HG03159 (cell line): ENCODE measurements at regions not wholly inside any gene's neighbourhood (a gene's known extent, or its start where the extent isn't known, plus 50 kb on each side); places are given as distances from the start of the nearest gene placed in this dataset.
A peak's percentile ranks its signal among the peaks of the same experiment; 100 is the strongest.

ENCODE experiments used
- ATAC-seq: cut with Tn5 transposase; IDR thresholded peaks from one replicate; pipeline ENCODE4 v1.9.1; 2021; ENCODE audit warnings: mild to moderate bottlenecking, moderate library complexity; ENCODE audit not compliant: unreplicated experiment

GRCh38 chr3:21357241-21357640 is 393.8 kb downstream of the ZNF385D start:
- ATAC-seq: no peak

- ATAC-seq: no peak
Observed at GRCh38 chr3:21356402-21356801, 394.6 kb downstream of the ZNF385D start.

- no peak for ATAC-seq
Observed at GRCh38 chr3:21345382-21345976, 405.5 kb downstream of the ZNF385D start.

GRCh38 chr3:21331857-21332256 is 419.2 kb downstream of the ZNF385D start:
- ATAC-seq: no peak

- no peak for ATAC-seq
Observed at GRCh38 chr3:21331321-21331720, 419.7 kb downstream of the ZNF385D start.

GRCh38 chr3:21330293-21330692 is 420.7 kb downstream of the ZNF385D start:
- ATAC-seq: peak; percentile 88

- no peak for ATAC-seq
Observed at GRCh38 chr3:21328711-21329390, 422.2 kb downstream of the ZNF385D start.

- no peak for ATAC-seq
Observed at GRCh38 chr3:21326704-21327475, 424.1 kb downstream of the ZNF385D start.

- ATAC-seq: no peak
Observed at GRCh38 chr3:21314688-21315087, 436.3 kb downstream of the ZNF385D start.

- ATAC-seq: no peak
Observed at GRCh38 chr3:21310891-21311290, 440.1 kb downstream of the ZNF385D start.

GRCh38 chr3:21310161-21310560 is 440.8 kb downstream of the ZNF385D start:
- ATAC-seq: no peak

- no peak for ATAC-seq
Observed at GRCh38 chr3:21297304-21297703, 453.7 kb downstream of the ZNF385D start.

GRCh38 chr3:21294768-21295167 is 456.2 kb downstream of the ZNF385D start:
- ATAC-seq: no peak

- ATAC-seq: no peak
Observed at GRCh38 chr3:21292971-21293370, 458.0 kb downstream of the ZNF385D start.

- peak; percentile 62 for ATAC-seq
Observed at GRCh38 chr3:21290557-21290956, 460.5 kb downstream of the ZNF385D start.

GRCh38 chr3:21274079-21274571 is 476.9 kb downstream of the ZNF385D start:
- no peak for ATAC-seq

GRCh38 chr3:21273259-21274025 is 477.6 kb downstream of the ZNF385D start:
- no peak for ATAC-seq

GRCh38 chr3:21271606-21272016 is 479.4 kb downstream of the ZNF385D start:
- no peak for ATAC-seq

- ATAC-seq: no peak
Observed at GRCh38 chr3:21269882-21270281, 481.1 kb downstream of the ZNF385D start.

GRCh38 chr3:21260507-21260906 is 490.5 kb downstream of the ZNF385D start:
- no peak for ATAC-seq

GRCh38 chr3:21259896-21260295 is 491.1 kb downstream of the ZNF385D start:
- no peak for ATAC-seq
